ENCODE measurements at regions not wholly inside any gene's neighbourhood (a gene's known extent, or its start where the extent isn't known, plus 50 kb on each side); places are given as distances from the start of the nearest gene placed in this dataset.
A peak's percentile ranks its signal among the peaks of the same experiment; 100 is the strongest.

GRCh38 chr18:40452599-40452998 lies 1502.4 kb upstream of the PIK3C3 start:
- in situ Hi-C loops (cut with MboI; ENCODE audit: low pct_unique_long_range_greater_than_20kb, low sequenced_read_pairs): no loop called here
- no peak for DNase-seq

DNA sequence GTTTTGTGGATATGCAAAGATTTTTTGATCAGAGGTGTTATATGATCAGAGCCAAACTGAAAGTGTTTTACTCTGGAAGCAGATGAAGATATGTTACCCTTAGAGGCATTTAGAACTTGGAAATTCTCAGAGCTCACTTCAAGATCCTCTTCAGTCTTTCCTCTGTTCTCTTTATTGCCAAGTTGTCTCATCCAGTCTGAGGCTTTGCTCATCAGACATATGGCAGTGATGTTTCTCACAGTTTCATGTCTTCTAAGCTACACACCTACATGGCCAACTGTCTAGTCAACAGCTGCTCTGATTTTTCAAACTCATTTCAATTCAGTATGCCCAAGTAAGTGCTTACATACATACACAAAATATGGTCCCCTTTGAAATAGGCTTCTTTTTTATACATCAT lies 1504.3 kb upstream of the PIK3C3 start:
- in situ Hi-C loops (cut with MboI; ENCODE audit: low pct_unique_long_range_greater_than_20kb, low sequenced_read_pairs): no loop called here
- no peak for DNase-seq

DNA sequence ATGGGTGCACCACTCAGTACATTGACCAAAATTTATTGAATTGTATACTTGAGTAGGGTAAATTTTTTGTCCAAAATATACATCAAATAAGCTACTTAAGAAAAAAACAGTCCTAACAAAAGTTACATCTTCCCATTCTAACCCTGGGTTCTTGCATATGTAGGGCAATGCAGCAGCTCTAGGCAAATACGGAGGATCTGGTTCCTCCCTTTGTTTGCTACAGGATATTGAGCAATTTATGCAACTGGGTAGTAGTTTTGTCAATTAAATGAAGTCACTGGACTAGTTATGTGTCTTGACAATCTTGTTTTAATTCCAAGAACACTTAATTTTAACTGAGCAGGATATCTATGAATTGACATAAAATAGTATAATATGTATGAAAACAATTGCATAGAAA lies 1507.2 kb upstream of the PIK3C3 start:
- in situ Hi-C loops (cut with MboI; ENCODE audit: low pct_unique_long_range_greater_than_20kb, low sequenced_read_pairs): no loop called here
- no peak for DNase-seq

GRCh38 chr18:40440088-40440487 lies 1514.9 kb upstream of the PIK3C3 start:
- no peak for DNase-seq
- in situ Hi-C loops (cut with MboI; ENCODE audit: low pct_unique_long_range_greater_than_20kb, low sequenced_read_pairs): no loop called here

GRCh38 chr18:40437517-40437916 lies 1517.5 kb upstream of the PIK3C3 start:
- in situ Hi-C loops (cut with MboI; ENCODE audit: low pct_unique_long_range_greater_than_20kb, low sequenced_read_pairs): no loop called here
- no peak for DNase-seq

GRCh38 chr18:40431071-40431985 lies 1523.7 kb upstream of the PIK3C3 start:
- in situ Hi-C loops (cut with MboI; ENCODE audit: low pct_unique_long_range_greater_than_20kb, low sequenced_read_pairs): no loop called here
- no peak for DNase-seq

DNA sequence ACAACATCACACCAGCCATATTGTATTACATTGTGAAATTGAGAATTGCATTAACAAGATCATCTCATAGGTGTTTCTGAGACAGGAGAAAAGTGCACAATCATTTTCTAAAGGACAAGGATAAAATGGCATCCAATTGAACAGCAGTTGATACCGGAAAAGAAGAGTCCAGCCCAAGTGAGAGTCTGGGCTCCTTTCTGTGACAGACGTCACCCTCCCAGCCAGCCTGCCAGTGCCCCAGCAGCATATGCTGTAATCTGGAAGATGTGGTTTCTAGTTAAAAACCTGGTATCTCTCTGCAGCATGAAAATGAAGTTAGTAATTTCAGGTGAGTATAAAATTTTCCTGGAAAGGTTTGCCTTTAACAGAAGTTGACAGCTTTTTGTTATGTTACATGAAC lies 1531.7 kb upstream of the PIK3C3 start:
- in situ Hi-C loops (cut with MboI; ENCODE audit: low pct_unique_long_range_greater_than_20kb, low sequenced_read_pairs): no loop called here
- no peak for DNase-seq

DNA sequence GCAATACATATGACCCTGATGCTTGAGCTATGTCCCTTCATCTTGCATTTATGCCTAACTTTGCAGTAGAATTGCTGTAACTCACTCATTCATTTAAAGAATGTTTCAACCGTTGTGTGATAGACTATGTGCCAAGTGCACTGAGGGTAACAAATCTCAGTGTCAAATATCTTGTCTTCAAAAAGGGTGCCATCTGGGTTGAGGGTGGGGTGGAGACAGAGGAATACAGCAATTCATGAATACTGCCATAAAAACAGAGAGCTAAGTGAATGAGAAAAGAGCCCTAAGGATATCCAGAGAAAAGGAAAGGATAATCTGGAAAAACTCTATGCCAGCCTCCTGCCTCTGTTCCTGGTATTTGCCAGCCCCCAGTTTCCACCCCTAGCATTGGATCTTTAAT lies 1534.4 kb upstream of the PIK3C3 start:
- in situ Hi-C loops (cut with MboI; ENCODE audit: low pct_unique_long_range_greater_than_20kb, low sequenced_read_pairs): no loop called here
- no peak for DNase-seq

DNA sequence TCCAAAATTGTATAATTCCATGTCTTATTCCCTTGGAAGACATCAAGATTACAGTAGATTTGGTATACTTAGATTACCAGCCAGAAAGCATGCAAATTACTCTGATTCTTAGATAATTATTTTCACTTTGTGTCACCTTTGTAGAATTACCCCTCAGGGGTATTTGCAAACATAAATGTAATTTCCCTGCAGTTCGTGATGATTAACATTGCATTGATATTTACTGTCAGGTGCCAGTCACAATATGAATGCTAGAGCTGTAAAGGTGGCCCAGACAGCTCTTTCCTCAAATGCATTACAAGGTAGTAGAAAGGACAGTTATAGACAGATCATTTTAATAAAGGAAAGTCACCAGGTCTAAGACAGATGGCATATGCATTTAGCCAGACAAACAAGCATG lies 1537.5 kb upstream of the PIK3C3 start:
- DNase-seq: no peak
- in situ Hi-C loops (cut with MboI; ENCODE audit: low pct_unique_long_range_greater_than_20kb, low sequenced_read_pairs): no loop called here

DNA sequence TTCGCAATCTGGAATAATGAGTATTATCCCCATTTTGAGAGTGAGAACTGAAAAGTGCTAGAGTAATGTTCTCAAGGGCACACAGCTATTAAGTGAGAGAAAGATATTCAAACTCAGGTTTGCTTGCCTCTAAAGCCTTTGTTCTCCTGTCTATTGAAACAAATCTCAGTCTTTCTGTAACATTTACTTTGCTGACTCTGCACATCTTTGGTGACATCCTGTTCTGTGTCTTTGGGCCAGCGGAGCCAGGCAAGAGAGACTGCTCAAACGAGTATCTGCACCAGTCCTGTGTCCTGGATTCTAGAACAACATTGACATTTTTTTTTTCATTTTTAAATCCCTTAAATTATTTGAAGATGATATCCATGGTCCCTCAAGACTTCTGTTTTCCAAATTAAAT lies 1539.2 kb upstream of the PIK3C3 start:
- no peak for DNase-seq
- in situ Hi-C loops (cut with MboI; ENCODE audit: low pct_unique_long_range_greater_than_20kb, low sequenced_read_pairs): no loop called here

GRCh38 chr18:40415176-40415791 lies 1539.8 kb upstream of the PIK3C3 start:
- DNase-seq: no peak
- in situ Hi-C loops (cut with MboI; ENCODE audit: low pct_unique_long_range_greater_than_20kb, low sequenced_read_pairs): no loop called here

DNA sequence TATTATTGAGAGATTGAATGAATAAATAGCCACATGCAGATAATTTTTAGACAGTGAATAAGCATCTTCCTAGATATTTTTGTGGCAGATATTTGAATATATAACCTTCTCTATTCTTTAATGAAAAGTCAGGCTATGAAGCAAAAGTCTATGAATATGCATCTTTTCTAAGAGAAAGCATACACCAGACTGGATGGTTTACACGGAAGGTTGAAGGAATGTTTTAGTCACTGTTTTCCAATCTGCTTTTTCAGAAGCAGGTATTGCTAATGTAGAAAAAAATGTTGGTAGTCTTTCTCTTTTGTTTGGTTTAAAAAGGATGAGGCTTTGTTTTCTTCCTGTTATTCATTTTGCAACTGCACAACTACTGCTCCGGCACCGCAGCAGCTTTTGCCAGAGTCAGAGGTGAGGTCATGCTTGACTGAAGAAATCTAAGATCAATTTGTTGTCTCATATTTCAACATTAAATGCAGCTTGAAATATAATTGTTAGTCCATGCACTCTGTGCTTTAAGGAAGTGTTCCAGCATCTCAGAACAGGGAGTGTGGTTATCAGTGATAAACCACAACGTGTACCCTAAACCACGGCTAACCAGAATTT lies 1540.8 kb upstream of the PIK3C3 start:
- in situ Hi-C loops (cut with MboI; ENCODE audit: low pct_unique_long_range_greater_than_20kb, low sequenced_read_pairs): no loop called here
- no peak for DNase-seq

GRCh38 chr18:40413160-40413559 lies 1541.9 kb upstream of the PIK3C3 start:
- peak; percentile 11 for DNase-seq
- in situ Hi-C loops (cut with MboI; ENCODE audit: low pct_unique_long_range_greater_than_20kb, low sequenced_read_pairs): no loop called here

DNA sequence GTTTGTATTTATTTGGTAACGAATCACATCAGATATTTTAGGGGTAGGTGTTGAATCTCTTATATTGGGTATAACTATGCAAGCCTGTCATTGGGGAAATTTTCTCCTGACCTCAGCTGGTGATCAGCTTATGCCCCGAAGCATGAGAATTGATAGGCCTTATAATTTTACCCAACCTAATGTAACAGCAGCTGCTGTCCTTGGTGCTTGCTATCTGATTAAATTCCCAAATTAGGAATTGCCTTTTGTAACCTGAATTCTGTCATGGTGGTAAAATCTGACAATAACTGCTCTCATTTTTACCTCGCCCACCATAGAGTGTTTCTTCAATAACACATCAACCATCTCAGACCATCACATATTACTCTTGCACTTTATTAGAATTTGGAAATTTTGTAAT lies 1542.6 kb upstream of the PIK3C3 start:
- no peak for DNase-seq
- in situ Hi-C loops (cut with MboI; ENCODE audit: low pct_unique_long_range_greater_than_20kb, low sequenced_read_pairs): no loop called here

GRCh38 chr18:40407909-40408308 lies 1547.1 kb upstream of the PIK3C3 start:
- DNase-seq: no peak
- in situ Hi-C loops (cut with MboI; ENCODE audit: low pct_unique_long_range_greater_than_20kb, low sequenced_read_pairs): no loop called here

GRCh38 chr18:40404284-40404683 lies 1550.8 kb upstream of the PIK3C3 start:
- DNase-seq: no peak

GRCh38 chr18:40402052-40402451 lies 1553.0 kb upstream of the PIK3C3 start:
- DNase-seq: no peak

More at GRCh38 chr18:40404284-40404683, 1550.8 kb upstream of the PIK3C3 start:
- in situ Hi-C loops (cut with MboI; ENCODE audit: low pct_unique_long_range_greater_than_20kb, low sequenced_read_pairs): no loop called here

DNA sequence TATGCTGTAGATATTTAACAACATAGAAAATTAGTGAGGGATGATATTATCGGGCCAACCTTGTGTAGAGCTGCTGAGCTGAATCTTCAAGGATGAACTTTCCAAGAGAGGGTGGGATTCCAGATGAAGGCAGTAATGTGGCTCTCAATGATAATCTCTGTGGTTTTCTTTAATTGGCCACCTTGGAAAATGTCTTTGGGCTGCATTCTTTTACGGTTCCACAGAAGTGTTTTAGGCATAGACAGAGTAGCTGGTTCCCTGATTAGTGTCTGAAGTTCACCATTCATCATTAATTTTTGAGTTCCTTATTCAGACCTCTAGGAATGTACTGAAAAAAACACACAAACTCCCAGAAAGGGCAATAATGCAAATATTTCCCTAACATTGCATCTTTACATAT lies 1566.9 kb upstream of the PIK3C3 start:
- in situ Hi-C loops (cut with MboI; ENCODE audit: low pct_unique_long_range_greater_than_20kb, low sequenced_read_pairs): no loop called here
- no peak for DNase-seq

More at GRCh38 chr18:40402052-40402451, 1553.0 kb upstream of the PIK3C3 start:
- in situ Hi-C loops (cut with MboI; ENCODE audit: low pct_unique_long_range_greater_than_20kb, low sequenced_read_pairs): no loop called here

- in situ Hi-C loops (cut with MboI; ENCODE audit: low pct_unique_long_range_greater_than_20kb, low sequenced_read_pairs): no loop called here
- DNase-seq: no peak
These were observed 1567.8 kb upstream of the PIK3C3 start for GRCh38 chr18:40387130-40387787.

DNA sequence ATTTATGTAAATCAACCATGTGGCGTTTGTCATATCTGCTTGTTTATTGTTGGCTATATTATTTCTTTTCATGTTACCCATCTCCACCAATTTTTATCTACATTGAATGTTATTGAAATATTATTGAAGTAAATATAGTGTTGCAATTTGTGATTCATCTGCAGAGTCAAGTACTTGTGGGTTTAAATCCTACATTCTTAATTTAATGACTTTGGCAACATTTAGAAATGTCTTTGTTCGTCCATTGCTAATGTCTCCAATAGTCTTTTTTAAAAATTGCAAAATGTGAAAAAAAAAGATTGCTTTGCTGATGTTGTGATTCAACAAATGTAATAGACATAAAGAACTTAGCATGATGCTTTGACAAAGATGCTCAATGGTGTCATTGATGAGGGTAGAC lies 1572.8 kb upstream of the PIK3C3 start:
- in situ Hi-C loops (cut with MboI; ENCODE audit: low pct_unique_long_range_greater_than_20kb, low sequenced_read_pairs): no loop called here
- no peak for DNase-seq
